H1 (cell line): ENCODE measurements at regions not wholly inside any gene's neighbourhood (a gene's known extent, or its start where the extent isn't known, plus 50 kb on each side); places are given as distances from the start of the nearest gene placed in this dataset.

Experiments used
- CTCF ChIA-PET: fragments of 300-600 bp; sonication (Branson Sonifier 250); formaldehyde crosslinking; loops from one replicate; lab custom pipeline; 2021; ENCODE audit not compliant: partially characterized antibody; lab: Charles Lee
- POLR2A ChIA-PET: fragments of 300-600 bp; sonication (Branson Sonifier 250); formaldehyde crosslinking; loops from one replicate; lab custom pipeline; 2021; ENCODE audit warnings: inconsistent platforms; ENCODE audit not compliant: partially characterized antibody; lab: Charles Lee
- DNase-seq, 2 experiments: peaks; one replicate each; pipeline versions ENCODE4 v3.0.0 to v3.0.0-alpha.2; 2010 to 2022; ENCODE audit warnings: low spot score in 2 of 2, low read depth in 1 of 2, mixed read lengths in 1 of 2
- FAIRE-seq: peaks from 2 replicates; lab custom pipeline; 2011; peaks lifted over from hg19 to GRCh38; lab: Jason Lieb, UNC
- H2AFZ ChIP-seq: 2 replicates; pipeline ENCODE4 v1.8.1; 2012; ENCODE audit warnings: low read length, inconsistent platforms
- H2AK5ac ChIP-seq: 2 replicates; pipeline ENCODE4 v1.6.1; 2013; ENCODE audit warnings: low read depth, low read length
- H2BK120ac ChIP-seq: replicated peaks from 2 replicates; pipeline ENCODE3; 2013; ENCODE audit warnings: low read depth, low read length, inconsistent platforms
- H2BK12ac ChIP-seq: 2 replicates; pipeline ENCODE4 v1.6.1; 2013; ENCODE audit warnings: low read depth, low read length
- H2BK15ac ChIP-seq: 2 replicates; pipeline ENCODE4 v1.6.1; 2013; ENCODE audit warnings: low read length
- H2BK20ac ChIP-seq: 2 replicates; pipeline ENCODE4 v1.6.1; 2013; ENCODE audit warnings: low read length
- H2BK5ac ChIP-seq: 2 replicates; pipeline ENCODE4 v1.6.1; 2013; ENCODE audit warnings: low read depth, low read length
- H3K14ac ChIP-seq: 2 replicates; pipeline ENCODE4 v1.6.1; 2013; ENCODE audit warnings: inconsistent platforms; ENCODE audit not compliant: insufficient read length
- H3K18ac ChIP-seq: 2 replicates; pipeline ENCODE4 v1.6.1; 2013; ENCODE audit warnings: low read length; ENCODE audit errors: extremely low read depth
- H3K23ac ChIP-seq: 2 replicates; pipeline ENCODE4 v1.6.1; 2013; ENCODE audit warnings: inconsistent platforms; ENCODE audit not compliant: insufficient read length
- H3K23me2 ChIP-seq: 2 replicates; pipeline ENCODE4 v1.6.1; 2013; ENCODE audit warnings: low read depth, low read length
- H3K27ac ChIP-seq: 2 replicates; pipeline ENCODE4 v1.6.1; 2011; ENCODE audit warnings: low read depth, low read length, inconsistent platforms
- H3K27me3 ChIP-seq, 4 experiments: replicated peaks in 1 of 4; 1 replicate in 1 of 4; 2 replicates in 3 of 4; pipeline versions ENCODE4 v1.6.1 to v1.8.1; 2011 to 2013; ENCODE audit warnings: low read length in 3 of 4, mild to moderate bottlenecking in 3 of 4, inconsistent platforms in 2 of 4, mixed read lengths in 2 of 4, moderate library complexity in 1 of 4; ENCODE audit not compliant: control insufficient read depth in 3 of 4, insufficient read depth in 3 of 4; ENCODE audit errors: extremely low read depth in 1 of 4
- H3K36me3 ChIP-seq, 4 experiments: 2 replicates each; pipeline versions ENCODE4 v1.6.1 to v1.8.1; 2011 to 2013; ENCODE audit warnings: mild to moderate bottlenecking in 4 of 4, low read length in 3 of 4, moderate library complexity in 2 of 4, control low read depth in 1 of 4, inconsistent platforms in 1 of 4; ENCODE audit not compliant: insufficient read depth in 4 of 4, control insufficient read depth in 2 of 4
- H3K4ac ChIP-seq: replicated peaks from 2 replicates; pipeline ENCODE3; 2013; ENCODE audit warnings: low read length, low read depth, mixed read lengths, inconsistent platforms; ENCODE audit not compliant: insufficient read length
- H3K4me1 ChIP-seq, 4 experiments: replicated peaks in 1 of 4; 1 replicate in 1 of 4; 2 replicates in 3 of 4; pipeline versions ENCODE4 v1.6.1 to v1.8.1; 2011 to 2013; ENCODE audit warnings: low read length in 3 of 4, inconsistent platforms in 2 of 4, mixed read lengths in 1 of 4; ENCODE audit not compliant: insufficient read depth in 4 of 4, control insufficient read depth in 3 of 4
- H3K4me2 ChIP-seq, 2 experiments: 2 replicates each; pipeline versions ENCODE4 v1.6.1 to v1.8.1; 2011 to 2013; ENCODE audit warnings: low read depth in 2 of 2, low read length in 2 of 2, control low read depth in 1 of 2, inconsistent platforms in 1 of 2, mild to moderate bottlenecking in 1 of 2; ENCODE audit not compliant: insufficient read depth in 1 of 2
- H3K4me3 ChIP-seq, 4 experiments: fragments of 200-600, 300-600 bp in 1 of 4; sonication (generic), shearing (Covaris generic), sonication (Bioruptor Twin) in 1 of 4; 2 replicates each; pipeline versions ENCODE4 v1.5.1 to v1.8.1; 2011 to 2016; ENCODE audit warnings: low read length in 4 of 4, low read depth in 3 of 4, control low read depth in 2 of 4, inconsistent platforms in 2 of 4, mild to moderate bottlenecking in 2 of 4, mixed read lengths in 1 of 4, moderate library complexity in 1 of 4; ENCODE audit not compliant: insufficient read depth in 2 of 4; ENCODE audit errors: extremely low read depth in 1 of 4
- H3K56ac ChIP-seq: replicated peaks from 2 replicates; pipeline ENCODE3; 2013; ENCODE audit warnings: low read depth, mild to moderate bottlenecking, mixed read lengths, low read length, inconsistent platforms; ENCODE audit not compliant: insufficient read length
- H3K79me1 ChIP-seq: 2 replicates; pipeline ENCODE4 v1.6.1; 2013; ENCODE audit warnings: low read depth, low read length, control low read depth
- H3K79me2 ChIP-seq, 2 experiments: 2 replicates each; pipeline versions ENCODE4 v1.6.1 to v1.8.1; 2012 to 2013; ENCODE audit warnings: low read length in 2 of 2, mild to moderate bottlenecking in 2 of 2, inconsistent platforms in 1 of 2; ENCODE audit not compliant: insufficient read depth in 2 of 2, control insufficient read depth in 1 of 2
- H3K9ac ChIP-seq, 4 experiments: replicated peaks in 1 of 4; 1 replicate in 1 of 4; 2 replicates in 3 of 4; pipeline versions ENCODE4 v1.6.1 to v1.8.1; 2011 to 2013; ENCODE audit warnings: low read depth in 3 of 4, low read length in 3 of 4, control low read depth in 2 of 4, mild to moderate bottlenecking in 2 of 4, moderate library complexity in 2 of 4, inconsistent platforms in 1 of 4; ENCODE audit errors: extremely low read depth in 1 of 4
- H3K9me3 ChIP-seq, 2 experiments: 2 replicates each; pipeline versions ENCODE4 v1.6.1 to v1.8.1; 2012 to 2013; ENCODE audit warnings: mild to moderate bottlenecking in 2 of 2, moderate library complexity in 2 of 2, control low read depth in 1 of 2, inconsistent platforms in 1 of 2, low read depth in 1 of 2, low read length in 1 of 2, mixed read lengths in 1 of 2; ENCODE audit not compliant: insufficient read depth in 2 of 2
- H4K20me1 ChIP-seq, 2 experiments: replicated peaks in 1 of 2; 2 replicates each; pipeline versions ENCODE3 to v1.8.1; 2011 to 2013; ENCODE audit warnings: inconsistent platforms in 2 of 2, low read length in 2 of 2, mild to moderate bottlenecking in 1 of 2; ENCODE audit not compliant: insufficient read depth in 2 of 2, control insufficient read depth in 1 of 2
- H4K5ac ChIP-seq: 2 replicates; pipeline ENCODE4 v1.6.1; 2013; ENCODE audit warnings: low read length, low read depth, mixed read lengths, inconsistent platforms; ENCODE audit not compliant: insufficient read length
- H4K8ac ChIP-seq: 2 replicates; pipeline ENCODE4 v1.8.0; 2013; ENCODE audit warnings: mild to moderate bottlenecking, moderate library complexity, low read length, inconsistent platforms; ENCODE audit not compliant: insufficient read depth; ENCODE audit errors: extremely low read depth
- H4K91ac ChIP-seq: replicated peaks from 2 replicates; pipeline ENCODE3; 2013; ENCODE audit warnings: low read length, mixed read lengths, inconsistent platforms; ENCODE audit not compliant: insufficient read length
- ASH2L ChIP-seq: fragments of 200-600, 300-600 bp; sonication (generic); IDR thresholded peaks from one replicate; pipeline ENCODE4 v1.7.1; 2017; ENCODE audit warnings: low read length
- CBX8 ChIP-seq: fragments of 300-800, 300-1000 bp; sonication (generic); IDR thresholded peaks from 2 replicates; pipeline ENCODE4 v1.7.1; 2016; ENCODE audit warnings: low read depth, low read length, borderline replicate concordance
- CREB1 ChIP-seq: IDR thresholded peaks from 2 replicates; pipeline ENCODE4 v1.6.1; 2012; ENCODE audit warnings: inconsistent platforms
- EP300 ChIP-seq, 2 experiments: IDR thresholded peaks; 1 replicate in 1 of 2; 2 replicates in 1 of 2; pipeline ENCODE4 v1.6.1; 2011 to 2012; ENCODE audit warnings: low read depth in 2 of 2, low read length in 2 of 2, mild to moderate bottlenecking in 2 of 2, borderline replicate concordance in 1 of 2, inconsistent platforms in 1 of 2, moderate library complexity in 1 of 2
- HDAC6 ChIP-seq: IDR thresholded peaks from one replicate; pipeline ENCODE4 v1.7.1; 2012; ENCODE audit warnings: low read depth, mild to moderate bottlenecking, inconsistent platforms, low read length, moderate library complexity
- JUN ChIP-seq: IDR thresholded peaks from 2 replicates; pipeline ENCODE4 v1.6.1; 2011; ENCODE audit warnings: low read depth, mild to moderate bottlenecking, improper control_type of control experiment, low read length
- RBBP5 ChIP-seq: IDR thresholded peaks from 2 replicates; pipeline ENCODE4 v1.7.1; 2012; ENCODE audit warnings: low read depth, mild to moderate bottlenecking, inconsistent platforms, low read length, moderate library complexity, borderline replicate concordance
- SIX5 ChIP-seq: IDR thresholded peaks from 2 replicates; pipeline ENCODE4 v1.6.1; 2011; ENCODE audit warnings: mild to moderate bottlenecking, low read depth, low read length
- SP2 ChIP-seq: IDR thresholded peaks from 2 replicates; pipeline ENCODE4 v1.6.1; 2012; ENCODE audit warnings: mild to moderate bottlenecking, low read length, inconsistent platforms
- TAF1 ChIP-seq: IDR thresholded peaks from 2 replicates; pipeline ENCODE4 v1.6.1; 2011; ENCODE audit warnings: mild to moderate bottlenecking, low read depth, low read length
- USF2 ChIP-seq: IDR thresholded peaks from 2 replicates; pipeline ENCODE4 v1.6.1; 2011; ENCODE audit warnings: low read length, improper control_type of control experiment
- ZNF274 ChIP-seq: IDR thresholded peaks from 2 replicates; pipeline ENCODE4 v1.7.0; 2012; ENCODE audit warnings: low read length, borderline replicate concordance; ENCODE audit errors: extremely low read depth
- WGBS, 2 experiments: shearing (Covaris generic) in 1 of 2; methylation state at CpG; one replicate each; pipeline versions ENCODE4 v1.1.6 to v1.1.7; 2013 to 2015; ENCODE audit warnings: low lambda C conversion rate in 2 of 2, mixed read lengths in 2 of 2, inconsistent platforms in 1 of 2, low coverage in 1 of 2, missing lambda C conversion rate in 1 of 2; ENCODE audit not compliant: insufficient replicate concordance in 2 of 2, insufficient coverage in 1 of 2, insufficient read length in 1 of 2; ENCODE audit errors: extremely low coverage in 1 of 2, missing lambda C conversion rate in 1 of 2; 5-methylcytosine and 5-hydroxymethylcytosine counted together

GRCh38 chr6:4635666-4636065 is 140.5 kb upstream of the CDYL start:
- H2BK5ac ChIP-seq, result no peak overlapping the region
- H2BK20ac ChIP-seq, result no peak overlapping the region
- TF ChIP-seq TAF1, result no peak
- TF ChIP-seq USF2, result no peak
- TF ChIP-seq CREB1, result no peak
- TF ChIP-seq RBBP5, result no peak
- TF ChIP-seq SP2, result no peak
- no peak for TF ChIP-seq ASH2L
- no peak for TF ChIP-seq SIX5
- TF ChIP-seq CBX8, result no peak
- TF ChIP-seq EP300 (IDR thresholded peaks at IDR 0.05; ENCODE audit: borderline replicate concordance in 1 of 2, low read depth in 2 of 2, low read length in 2 of 2), result no peak
- TF ChIP-seq HDAC6, result no peak
- TF ChIP-seq ZNF274, result no peak
- TF ChIP-seq JUN, result no peak
- TF ChIP-seq, all 59 proteins: peak for 0
- H3K79me1 ChIP-seq, result no peaks in the 10 kb centered on the region
- no peak overlapping the region for H2AFZ ChIP-seq
- no peaks in the 10 kb centered on the region for H4K20me1 ChIP-seq
- no peak overlapping the region for H3K23ac ChIP-seq
- no peaks in the 10 kb centered on the region for H3K9me3 ChIP-seq
- no peak overlapping the region; the same call in 1 of the 2 replicates for H4K8ac ChIP-seq
- POLR2A ChIA-PET, result interaction anchor here (1.4 kb wide), 1 partner anchor 20 kb away, joined by 3 read pairs; no protein-coding TSS in a partner anchor
- no peak overlapping the region for H2BK120ac ChIP-seq
- H3K9ac ChIP-seq, result no peak overlapping the region
- no peak overlapping the region for H2BK15ac ChIP-seq
- no peak for FAIRE-seq
- CTCF ChIA-PET, result no interaction called here
- H3K36me3 ChIP-seq, result no peaks in the 10 kb centered on the region
- no peaks in the 10 kb centered on the region for H3K27me3 ChIP-seq
- no peak overlapping the region for H3K4me2 ChIP-seq
- no peak overlapping the region for H2AK5ac ChIP-seq
- no peak overlapping the region for H3K14ac ChIP-seq
- H3K79me2 ChIP-seq, result no peaks in the 10 kb centered on the region
- DNase-seq, result no peak
- no peak overlapping the region for H2BK12ac ChIP-seq
- WGBS, 2 experiments, result 93% methylated on average over 5 of the region's 5 CpGs; no CpG with 5 or more reads in 1 of the 2 experiments
- no peak overlapping the region for H4K5ac ChIP-seq
- no peak overlapping the region for H3K27ac ChIP-seq
- no peak overlapping the region for H3K4ac ChIP-seq
- no peak overlapping the region for H3K18ac ChIP-seq
- no peaks in the 10 kb centered on the region for H3K23me2 ChIP-seq
- no peak overlapping the region for H3K4me3 ChIP-seq
- H3K4me1 ChIP-seq, result peaks cover 0 to 2% (median 0%) of the 10 kb centered on the region in 4 experiments; a peak in 3 of 7 replicates
- H4K91ac ChIP-seq, result no peak overlapping the region
- H3K56ac ChIP-seq, result no peak overlapping the region
